ENCODE measurements at regions not wholly inside any gene's neighbourhood (a gene's known extent, or its start where the extent isn't known, plus 50 kb on each side); places are given as distances from the start of the nearest gene placed in this dataset.

- Mint-ChIP-seq H3K27me3 (peaks cover 0 to 7% of the 10 kb centered on the region in 2 donors), H3K36me3 (no peaks in the 10 kb centered on the region), H3K9me3 (no peaks in the 10 kb centered on the region), H3K4me1 (no peaks in the 10 kb centered on the region), H3K27ac (no peak overlapping the region), H3K4me3 (no peak overlapping the region)
- ATAC-seq (replicated peaks), result no peak
- DNase-seq, result no peak
These were observed 209.8 kb upstream of the RAG2 start for GRCh38 chr11:36807871-36808270.

GRCh38 chr11:36803084-36803483, 205.0 kb upstream of the RAG2 start:
- no peak for ATAC-seq (replicated peaks)

GRCh38 chr11:36792996-36793914, 195.2 kb upstream of the RAG2 start:
- no peaks in the 10 kb centered on the region for H3K4me1 Mint-ChIP-seq
- H3K27me3 Mint-ChIP-seq, result peaks cover 5 to 13% of the 10 kb centered on the region in 2 donors
- no peak overlapping the region for H3K27ac Mint-ChIP-seq
- ATAC-seq (replicated peaks) (no peak), DNase-seq (no peak)
- no peaks in the 10 kb centered on the region for H3K9me3 Mint-ChIP-seq
- no peak overlapping the region for H3K4me3 Mint-ChIP-seq
- no peaks in the 10 kb centered on the region for H3K36me3 Mint-ChIP-seq

More at GRCh38 chr11:36803084-36803483, 205.0 kb upstream of the RAG2 start:
- no peaks in the 10 kb centered on the region for H3K4me1 Mint-ChIP-seq
- no peaks in the 10 kb centered on the region for H3K36me3 Mint-ChIP-seq
- DNase-seq, result no peak
- no peak overlapping the region for H3K27ac Mint-ChIP-seq
- no peak overlapping the region for H3K4me3 Mint-ChIP-seq
- peaks cover 3 to 11% of the 10 kb centered on the region in 2 donors for H3K27me3 Mint-ChIP-seq
- no peaks in the 10 kb centered on the region for H3K9me3 Mint-ChIP-seq

GRCh38 chr11:36791957-36792356, 193.9 kb upstream of the RAG2 start:
- no peak overlapping the region for H3K27ac Mint-ChIP-seq
- H3K27me3 Mint-ChIP-seq, result peaks cover 0 to 13% of the 10 kb centered on the region in 2 donors
- H3K4me3 Mint-ChIP-seq, result no peak overlapping the region
- DNase-seq (no peak), ATAC-seq (replicated peaks) (peak in 1 of 2 donors; percentile 41)
- H3K9me3 Mint-ChIP-seq, result no peaks in the 10 kb centered on the region
- H3K4me1 Mint-ChIP-seq, result no peaks in the 10 kb centered on the region
- H3K36me3 Mint-ChIP-seq, result no peaks in the 10 kb centered on the region

DNA sequence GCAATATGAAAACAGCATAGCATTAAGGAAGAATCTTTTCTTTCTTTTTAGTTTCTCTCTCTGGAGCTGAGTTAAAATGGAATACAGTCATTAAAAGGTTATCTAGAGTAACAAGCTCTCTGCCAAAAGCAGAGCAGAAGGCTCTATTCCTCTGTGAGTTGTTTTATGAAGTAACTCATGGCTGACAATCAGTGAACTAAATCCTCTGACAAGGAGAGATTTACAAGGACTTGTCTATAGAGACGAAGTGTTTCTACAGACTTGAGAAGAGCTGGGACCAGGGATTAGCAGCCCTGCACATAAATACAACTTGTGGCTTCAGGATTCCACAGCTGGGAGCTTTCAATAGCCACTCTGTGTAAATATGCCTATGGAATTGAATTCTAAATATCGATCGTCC, 192.5 kb upstream of the RAG2 start:
- Mint-ChIP-seq H3K36me3 (no peaks in the 10 kb centered on the region), H3K4me1 (no peaks in the 10 kb centered on the region), H3K27ac (no peak overlapping the region), H3K4me3 (no peak overlapping the region), H3K9me3 (no peaks in the 10 kb centered on the region), H3K27me3 (peaks cover 6 to 13% of the 10 kb centered on the region in 2 donors)
- DNase-seq, result no peak
- no peak for ATAC-seq (replicated peaks)

DNA sequence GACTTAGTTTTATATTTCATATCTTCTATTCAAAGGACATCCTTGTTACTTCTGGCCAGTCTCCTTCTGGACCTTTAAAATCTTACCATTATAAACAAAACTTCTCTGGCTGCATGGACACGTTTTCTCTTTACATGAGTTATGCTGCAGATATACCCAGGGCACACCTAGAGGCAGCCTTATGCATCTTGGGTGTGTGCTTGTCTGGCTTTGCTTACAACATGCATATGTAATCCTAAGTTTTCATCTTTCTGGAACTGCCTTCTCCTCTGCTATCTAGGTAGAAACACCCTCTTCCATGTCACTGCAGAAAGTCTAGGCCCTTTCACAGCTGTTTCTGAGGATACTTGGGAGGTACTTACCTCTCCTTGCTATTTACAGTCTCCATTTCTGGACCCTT, 185.8 kb upstream of the RAG2 start:
- no peaks in the 10 kb centered on the region for H3K4me1 Mint-ChIP-seq
- no peak overlapping the region for H3K4me3 Mint-ChIP-seq
- no peaks in the 10 kb centered on the region for H3K36me3 Mint-ChIP-seq
- no peak for ATAC-seq (replicated peaks)
- peaks cover 14 to 15% of the 10 kb centered on the region in 2 donors for H3K27me3 Mint-ChIP-seq
- H3K27ac Mint-ChIP-seq, result no peak overlapping the region
- no peak for DNase-seq
- peaks cover 0 to 2% of the 10 kb centered on the region in 2 donors for H3K9me3 Mint-ChIP-seq

- Mint-ChIP-seq H3K27ac (no peak overlapping the region), H3K27me3 (peaks cover 9 to 12% of the 10 kb centered on the region in 2 donors), H3K4me3 (no peak overlapping the region)
These were observed 181.8 kb upstream of the RAG2 start for GRCh38 chr11:36779791-36780190.

DNA sequence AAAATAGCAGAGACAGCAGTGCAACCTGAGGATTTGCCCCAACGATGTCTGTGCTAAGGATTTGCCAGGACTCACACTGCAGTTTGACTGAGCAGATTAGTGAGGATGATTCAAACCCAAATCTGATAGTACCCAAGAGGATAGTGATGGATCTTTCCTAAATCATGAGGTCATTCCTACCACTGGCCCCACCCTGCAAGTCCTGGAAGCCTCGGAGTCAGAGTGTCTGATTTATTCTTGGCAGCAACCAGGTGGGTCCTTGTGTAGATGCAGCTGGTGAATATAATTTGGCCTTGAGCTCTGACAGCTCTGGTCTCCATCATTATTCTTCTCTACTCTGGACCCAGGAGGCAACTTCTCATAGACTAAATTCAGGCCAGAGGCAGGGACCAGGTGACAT, 179.3 kb upstream of the RAG2 start:
- Mint-ChIP-seq H3K4me1 (no peaks in the 10 kb centered on the region), H3K9me3 (no peaks in the 10 kb centered on the region), H3K27me3 (peaks cover 9 to 16% of the 10 kb centered on the region in 2 donors), H3K4me3 (no peak overlapping the region), H3K27ac (no peak overlapping the region), H3K36me3 (no peaks in the 10 kb centered on the region)
- ATAC-seq (replicated peaks) (no peak), DNase-seq (no peak)

More at GRCh38 chr11:36779791-36780190, 181.8 kb upstream of the RAG2 start:
- DNase-seq (no peak), ATAC-seq (replicated peaks) (no peak)
- Mint-ChIP-seq H3K4me1 (no peaks in the 10 kb centered on the region), H3K9me3 (peaks cover 0 to under 1% of the 10 kb centered on the region in 2 donors), H3K36me3 (no peaks in the 10 kb centered on the region)

DNA sequence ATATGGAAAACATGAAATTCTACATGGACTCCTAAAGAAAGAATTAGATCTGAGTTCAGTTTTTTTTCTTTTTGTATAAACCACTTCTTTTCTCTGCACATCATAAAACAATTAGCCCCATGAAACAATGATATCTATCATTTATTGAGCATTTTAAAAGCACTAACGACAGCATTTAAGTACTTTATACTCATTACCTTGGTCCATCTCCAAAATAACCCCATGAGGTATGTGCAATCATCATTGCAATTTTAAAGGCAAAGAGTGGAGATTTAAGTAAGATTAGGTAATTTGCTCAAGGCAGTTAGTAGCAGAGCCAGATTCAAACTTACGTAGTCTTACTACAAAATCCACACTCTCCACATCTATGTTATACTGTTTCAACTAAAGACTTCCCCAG, 177.7 kb upstream of the RAG2 start:
- ATAC-seq (replicated peaks) (no peak), DNase-seq (no peak)
- no peaks in the 10 kb centered on the region for H3K9me3 Mint-ChIP-seq
- no peak overlapping the region for H3K27ac Mint-ChIP-seq
- H3K4me1 Mint-ChIP-seq, result no peaks in the 10 kb centered on the region
- H3K4me3 Mint-ChIP-seq, result no peak overlapping the region
- H3K27me3 Mint-ChIP-seq, result peaks cover 3 to 18% of the 10 kb centered on the region in 2 donors
- no peaks in the 10 kb centered on the region for H3K36me3 Mint-ChIP-seq

- no peak for ATAC-seq (replicated peaks)
- Mint-ChIP-seq H3K27me3 (peaks cover 3 to 21% of the 10 kb centered on the region in 2 donors), H3K4me3 (no peak overlapping the region)
These were observed 177.1 kb upstream of the RAG2 start for GRCh38 chr11:36775130-36775529.

GRCh38 chr11:36774603-36775002, 176.6 kb upstream of the RAG2 start:
- H3K27ac Mint-ChIP-seq, result no peak overlapping the region
- no peaks in the 10 kb centered on the region for H3K9me3 Mint-ChIP-seq
- H3K36me3 Mint-ChIP-seq, result no peaks in the 10 kb centered on the region
- DNase-seq (no peak), ATAC-seq (replicated peaks) (no peak)
- no peak overlapping the region for H3K4me3 Mint-ChIP-seq
- peaks cover 3 to 25% of the 10 kb centered on the region in 2 donors for H3K27me3 Mint-ChIP-seq
- H3K4me1 Mint-ChIP-seq, result no peaks in the 10 kb centered on the region

More at GRCh38 chr11:36775130-36775529, 177.1 kb upstream of the RAG2 start:
- no peaks in the 10 kb centered on the region for H3K36me3 Mint-ChIP-seq
- DNase-seq, result no peak
- H3K9me3 Mint-ChIP-seq, result no peaks in the 10 kb centered on the region
- H3K4me1 Mint-ChIP-seq, result no peaks in the 10 kb centered on the region
- H3K27ac Mint-ChIP-seq, result no peak overlapping the region

DNA sequence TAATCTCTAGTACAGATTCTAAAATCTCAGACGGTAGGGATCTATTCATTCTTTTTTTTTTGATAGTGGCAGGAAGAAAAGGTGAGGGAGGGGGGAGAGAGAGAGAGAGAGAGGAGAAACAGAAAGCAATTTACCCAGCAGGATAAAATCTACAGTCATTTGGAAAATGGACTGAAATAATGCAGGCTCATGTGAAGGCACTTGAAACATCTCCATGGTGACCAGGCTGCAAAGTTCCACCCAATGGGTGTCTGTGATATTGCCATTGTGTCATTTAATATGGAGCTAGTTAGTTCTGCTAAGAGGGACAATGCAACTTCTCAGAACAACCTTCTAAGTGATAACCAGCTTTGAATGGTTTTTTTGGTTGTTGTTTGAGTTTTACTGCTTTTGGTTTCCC, 165.2 kb upstream of the RAG2 start:
- Mint-ChIP-seq H3K4me3 (no peak overlapping the region), H3K27ac (no peak overlapping the region), H3K36me3 (no peaks in the 10 kb centered on the region), H3K9me3 (peaks cover 0 to 3% of the 10 kb centered on the region in 2 donors), H3K4me1 (no peaks in the 10 kb centered on the region), H3K27me3 (peaks cover 4 to 11% of the 10 kb centered on the region in 2 donors)
- no peak for DNase-seq
- ATAC-seq (replicated peaks), result no peak

- H3K27me3 Mint-ChIP-seq, result peaks cover 13 to 15% of the 10 kb centered on the region in 2 donors
- H3K4me1 Mint-ChIP-seq, result no peaks in the 10 kb centered on the region
- no peak overlapping the region for H3K27ac Mint-ChIP-seq
- ATAC-seq (replicated peaks) (no peak), DNase-seq (no peak)
- peaks cover 0 to 3% of the 10 kb centered on the region in 2 donors for H3K9me3 Mint-ChIP-seq
- H3K4me3 Mint-ChIP-seq, result no peak overlapping the region
- no peaks in the 10 kb centered on the region for H3K36me3 Mint-ChIP-seq
These were observed 159.0 kb upstream of the RAG2 start for GRCh38 chr11:36757075-36757474.

- ATAC-seq (replicated peaks), result no peak
- Mint-ChIP-seq H3K27ac (no peak overlapping the region), H3K9me3 (no peaks in the 10 kb centered on the region), H3K36me3 (no peaks in the 10 kb centered on the region), H3K4me3 (no peak overlapping the region), H3K27me3 (peaks cover 10 to 11% of the 10 kb centered on the region in 2 donors), H3K4me1 (no peaks in the 10 kb centered on the region)
- no peak for DNase-seq
These were observed 155.9 kb upstream of the RAG2 start for GRCh38 chr11:36753960-36754359.

DNA sequence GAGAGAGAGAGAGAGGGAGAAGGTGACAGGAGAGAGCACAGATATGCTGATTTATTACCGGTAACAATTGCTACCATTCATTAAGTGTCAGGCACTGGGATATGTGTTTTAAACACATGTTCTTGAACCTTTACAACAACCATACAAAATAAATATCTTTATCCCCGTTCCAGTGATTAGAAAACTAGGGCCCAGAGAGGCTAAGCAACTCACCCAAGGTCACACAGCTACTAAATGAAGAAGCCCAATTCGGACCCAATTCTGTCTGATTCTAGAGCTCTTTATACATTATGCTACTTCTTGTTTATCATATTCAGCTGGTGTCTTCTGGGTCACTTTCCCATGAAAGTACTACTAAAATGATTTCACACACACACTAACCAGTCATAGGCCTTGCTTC, 154.0 kb upstream of the RAG2 start:
- no peaks in the 10 kb centered on the region for H3K9me3 Mint-ChIP-seq
- H3K4me3 Mint-ChIP-seq, result no peak overlapping the region
- peaks cover 14% of the 10 kb centered on the region in 2 donors for H3K27me3 Mint-ChIP-seq
- peaks cover 0 to 4% of the 10 kb centered on the region in 2 donors for H3K4me1 Mint-ChIP-seq
- no peaks in the 10 kb centered on the region for H3K36me3 Mint-ChIP-seq
- DNase-seq (no peak), ATAC-seq (replicated peaks) (no peak)
- no peak overlapping the region for H3K27ac Mint-ChIP-seq

Measured in stimulated activated naive B cell treated with anti-CD40 and anti-IgM and Interleukin-4, amounts not matched to agents 10 μg/mL and 1 μg/mL and 100 μg/mL, for 72 hours (primary cell).